ENCODE measurements at regions not wholly inside any gene's neighbourhood (a gene's known extent, or its start where the extent isn't known, plus 50 kb on each side); places are given as distances from the start of the nearest gene placed in this dataset.

DNA sequence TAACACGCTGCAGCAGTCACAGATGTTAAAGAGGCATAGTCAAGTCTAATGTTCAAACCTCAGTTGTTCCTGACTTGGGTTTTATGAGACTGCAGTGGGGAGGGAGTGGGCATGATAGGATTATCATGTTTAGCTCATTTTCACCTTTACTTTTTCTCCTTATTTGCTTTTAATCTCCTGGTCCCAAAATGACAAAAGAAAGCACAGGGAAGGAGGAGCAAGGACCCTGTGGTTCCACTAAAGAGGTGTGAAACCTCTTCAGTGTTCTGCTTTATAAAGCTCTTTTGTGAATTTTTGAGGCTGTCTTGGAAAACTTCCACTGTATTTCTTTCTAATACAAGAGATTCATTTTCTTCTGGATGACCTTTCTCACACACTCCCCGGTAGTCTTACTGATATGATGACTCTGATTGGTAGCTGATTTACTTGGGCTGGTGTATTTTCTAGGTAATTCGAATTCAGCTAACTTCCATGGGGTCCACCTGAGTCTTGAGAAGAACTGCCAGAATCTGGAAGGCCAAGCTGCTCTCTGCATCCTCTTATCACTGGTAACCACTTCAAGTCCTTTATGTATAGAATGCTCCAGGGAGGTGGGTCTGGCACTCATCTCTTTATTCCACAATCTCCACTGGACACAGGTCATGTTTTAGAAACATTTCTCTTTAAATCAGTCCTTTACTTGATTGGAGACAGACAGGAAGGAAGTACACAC is 1364.4 kb upstream of the CDH9 start:
- TF ChIP-seq, protein P1, sequence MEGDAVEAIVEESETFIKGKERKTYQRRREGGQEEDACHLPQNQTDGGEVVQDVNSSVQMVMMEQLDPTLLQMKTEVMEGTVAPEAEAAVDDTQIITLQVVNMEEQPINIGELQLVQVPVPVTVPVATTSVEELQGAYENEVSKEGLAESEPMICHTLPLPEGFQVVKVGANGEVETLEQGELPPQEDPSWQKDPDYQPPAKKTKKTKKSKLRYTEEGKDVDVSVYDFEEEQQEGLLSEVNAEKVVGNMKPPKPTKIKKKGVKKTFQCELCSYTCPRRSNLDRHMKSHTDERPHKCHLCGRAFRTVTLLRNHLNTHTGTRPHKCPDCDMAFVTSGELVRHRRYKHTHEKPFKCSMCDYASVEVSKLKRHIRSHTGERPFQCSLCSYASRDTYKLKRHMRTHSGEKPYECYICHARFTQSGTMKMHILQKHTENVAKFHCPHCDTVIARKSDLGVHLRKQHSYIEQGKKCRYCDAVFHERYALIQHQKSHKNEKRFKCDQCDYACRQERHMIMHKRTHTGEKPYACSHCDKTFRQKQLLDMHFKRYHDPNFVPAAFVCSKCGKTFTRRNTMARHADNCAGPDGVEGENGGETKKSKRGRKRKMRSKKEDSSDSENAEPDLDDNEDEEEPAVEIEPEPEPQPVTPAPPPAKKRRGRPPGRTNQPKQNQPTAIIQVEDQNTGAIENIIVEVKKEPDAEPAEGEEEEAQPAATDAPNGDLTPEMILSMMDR (IDR thresholded peaks at IDR 0.05; ENCODE audit: extremely low read depth in 1 of 2, insufficient read depth in 1 of 2, low read depth in 1 of 2, low read length in 2 of 2), result no peak
- TF ChIP-seq POLR2A (IDR thresholded peaks at IDR 0.05; ENCODE audit: low read depth, low read length) (no peak), POLR2AphosphoS5 (IDR thresholded peaks at IDR 0.05; ENCODE audit: insufficient read depth, low read depth, low read length) (no peak), MYC (IDR thresholded peaks at IDR 0.05; ENCODE audit: low read depth, low read length) (no peak), EZH2 (IDR thresholded peaks at IDR 0.05; ENCODE audit: borderline replicate concordance, low read depth, low read length, severe bottlenecking) (no peak), JUN (IDR thresholded peaks at IDR 0.05; ENCODE audit: borderline replicate concordance, insufficient read depth, insufficient read length, low read depth) (no peak), FOS (IDR thresholded peaks at IDR 0.05; ENCODE audit: borderline replicate concordance, insufficient read depth, low read length) (no peak), GATA2 (IDR thresholded peaks at IDR 0.05; ENCODE audit: insufficient read depth, insufficient read length, low read depth, low read length) (no peak)
- TF ChIP-seq, protein P2, sequence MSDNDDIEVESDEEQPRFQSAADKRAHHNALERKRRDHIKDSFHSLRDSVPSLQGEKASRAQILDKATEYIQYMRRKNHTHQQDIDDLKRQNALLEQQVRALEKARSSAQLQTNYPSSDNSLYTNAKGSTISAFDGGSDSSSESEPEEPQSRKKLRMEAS (IDR thresholded peaks at IDR 0.05; ENCODE audit: insufficient read depth, insufficient read length), result no peak

All from endothelial cell of umbilical vein (primary cell).